ENCODE measurements at regions not wholly inside any gene's neighbourhood (a gene's known extent, or its start where the extent isn't known, plus 50 kb on each side); places are given as distances from the start of the nearest gene placed in this dataset.

GRCh38 chr10:131779661-131780394, 121.0 kb upstream of the PPP2R2D start:
- WGBS (ENCODE audit: low lambda C conversion rate, missing lambda C conversion rate): 78% methylated on average over 10 of the region's 10 CpGs
- H3K9me3 ChIP-seq (ENCODE audit: low read depth): no peaks in the 10 kb centered on the region
- H3K27me3 ChIP-seq: no peaks in the 10 kb centered on the region
- H4K20me1 ChIP-seq (ENCODE audit: insufficient read depth, poor library complexity, severe bottlenecking): no peaks in the 10 kb centered on the region
- no peak overlapping the region for H2AFZ ChIP-seq
- H3K27ac ChIP-seq: no peak overlapping the region
- H3K9me2 ChIP-seq (replicated peaks; ENCODE audit: insufficient read depth): no peaks in the 10 kb centered on the region
- H3K79me2 ChIP-seq: no peaks in the 10 kb centered on the region
- H3K4me1 ChIP-seq (ENCODE audit: insufficient read depth): no peaks in the 10 kb centered on the region
- no peak overlapping the region for H3K4me2 ChIP-seq
- H3K36me3 ChIP-seq (replicated peaks; ENCODE audit: insufficient read depth, low read depth): no peaks in the 10 kb centered on the region
- no peak for DNase-seq (ENCODE audit: low spot score)
- no peak overlapping the region for H3K4me3 ChIP-seq
- no peak for TF ChIP-seq EZH2phosphoT487 (IDR thresholded peaks at IDR 0.05; ENCODE audit: low read depth, severe bottlenecking, unreplicated experiment)
- TF ChIP-seq EZH2 (IDR thresholded peaks at IDR 0.05; ENCODE audit: borderline replicate concordance): no peak
- TF ChIP-seq CTCF (IDR thresholded peaks at IDR 0.05; ENCODE audit: poor library complexity): no peak

- Histone ChIP-seq H3K27ac (no peak overlapping the region), H3K9me2 (replicated peaks; ENCODE audit: insufficient read depth) (no peaks in the 10 kb centered on the region), H3K9me3 (ENCODE audit: low read depth) (no peaks in the 10 kb centered on the region), H2AFZ (no peak overlapping the region), H3K4me3 (no peak overlapping the region), H4K20me1 (ENCODE audit: insufficient read depth, poor library complexity, severe bottlenecking) (no peaks in the 10 kb centered on the region), H3K79me2 (no peaks in the 10 kb centered on the region), H3K4me2 (no peak overlapping the region), H3K4me1 (ENCODE audit: insufficient read depth) (no peaks in the 10 kb centered on the region), H3K36me3 (replicated peaks; ENCODE audit: insufficient read depth, low read depth) (no peaks in the 10 kb centered on the region), H3K27me3 (no peaks in the 10 kb centered on the region)
- DNase-seq (ENCODE audit: low spot score): no peak
- 95% methylated on average over 6 of the region's 6 CpGs for WGBS (ENCODE audit: low lambda C conversion rate, missing lambda C conversion rate)
- TF ChIP-seq EZH2phosphoT487 (IDR thresholded peaks at IDR 0.05; ENCODE audit: low read depth, severe bottlenecking, unreplicated experiment) (no peak), EZH2 (IDR thresholded peaks at IDR 0.05; ENCODE audit: borderline replicate concordance) (no peak), CTCF (IDR thresholded peaks at IDR 0.05; ENCODE audit: poor library complexity) (no peak)
Observed at GRCh38 chr10:131781076-131781475, 119.7 kb upstream of the PPP2R2D start.

- Histone ChIP-seq H3K4me1 (ENCODE audit: insufficient read depth) (no peaks in the 10 kb centered on the region), H3K4me3 (no peak overlapping the region), H2AFZ (no peak overlapping the region), H3K27ac (no peak overlapping the region), H3K9me2 (replicated peaks; ENCODE audit: insufficient read depth) (no peaks in the 10 kb centered on the region), H3K79me2 (no peaks in the 10 kb centered on the region), H3K4me2 (no peak overlapping the region), H4K20me1 (ENCODE audit: insufficient read depth, poor library complexity, severe bottlenecking) (no peaks in the 10 kb centered on the region), H3K27me3 (no peaks in the 10 kb centered on the region), H3K36me3 (replicated peaks; ENCODE audit: insufficient read depth, low read depth) (no peaks in the 10 kb centered on the region), H3K9me3 (ENCODE audit: low read depth) (no peaks in the 10 kb centered on the region)
- whole genome bisulfite sequencing (ENCODE audit: low lambda C conversion rate, missing lambda C conversion rate): 97% methylated on average over 4 of the region's 4 CpGs
- no peak for TF ChIP-seq EZH2 (IDR thresholded peaks at IDR 0.05; ENCODE audit: borderline replicate concordance)
- no peak for TF ChIP-seq CTCF (IDR thresholded peaks at IDR 0.05; ENCODE audit: poor library complexity)
- TF ChIP-seq EZH2phosphoT487 (IDR thresholded peaks at IDR 0.05; ENCODE audit: low read depth, severe bottlenecking, unreplicated experiment): no peak
- DNase-seq (ENCODE audit: low spot score): no peak
Observed at GRCh38 chr10:131781791-131782190, 119.0 kb upstream of the PPP2R2D start.
